GM12878 (cell line): ENCODE measurements at regions not wholly inside any gene's neighbourhood (a gene's known extent, or its start where the extent isn't known, plus 50 kb on each side); places are given as distances from the start of the nearest gene placed in this dataset.

Experiments
- ATAC-seq: fragments of 200-7000 bp; cut with Tn5 transposase; 3 replicates; pipeline ENCODE4 v1.9.1; 2020; ENCODE audit warnings: mild to moderate bottlenecking, moderate library complexity
- BruUV-seq: library from RNA; stranded (reverse); fragments of 400-500 nt; replicated peaks from 2 replicates; lab custom pipeline; 2021; lab: Mats Ljungman, UMichigan
- CTCF ChIA-PET: fragments of 300-600 bp; sonication (Branson Sonifier 250); formaldehyde crosslinking; extraction: SDS; loops from one replicate; lab custom pipeline; 2021; ENCODE audit warnings: inconsistent platforms; lab: Yijun Ruan, JAX
- POLR2A ChIA-PET: fragments of 350-600 bp; formaldehyde crosslinking; extraction: SDS; loops from one replicate; lab custom pipeline; 2021; ENCODE audit warnings: inconsistent platforms; lab: Charles Lee
- RAD21 ChIA-PET: fragments of 300-600 bp; sonication (Branson Sonifier 250); formaldehyde crosslinking; loops from one replicate; lab custom pipeline; 2023; ENCODE audit warnings: antibody characterized with exemption; ENCODE audit not compliant: unreplicated experiment; lab: Charles Lee
- SMC1A ChIA-PET: fragments of 300-600 bp; sonication (Branson Sonifier 250); formaldehyde crosslinking; loops from one replicate; lab custom pipeline; 2023; ENCODE audit not compliant: unreplicated experiment, uncharacterized antibody; lab: Charles Lee
- DNase-seq: peaks from one replicate; pipeline ENCODE4 v3.0.0-alpha.2; 2011; ENCODE audit warnings: low read depth, low spot score
- FAIRE-seq: peaks from 3 replicates; lab custom pipeline; 2011; peaks lifted over from hg19 to GRCh38; lab: Jason Lieb, UNC
- H2AFZ ChIP-seq: 2 replicates; pipeline ENCODE4 v1.6.0; 2011; ENCODE audit warnings: low read depth, low read length, control low read depth; ENCODE audit not compliant: control insufficient read depth
- H3K27ac ChIP-seq: 2 replicates; pipeline ENCODE4 v1.5.1; 2011; ENCODE audit warnings: control low read depth; ENCODE audit not compliant: control insufficient read depth, insufficient read depth
- H3K27me3 ChIP-seq, 2 experiments: replicated peaks in 1 of 2; 2 replicates each; pipeline versions ENCODE4 v1.6.0 to v1.6.1; 2011; ENCODE audit warnings: low read length in 1 of 2; ENCODE audit not compliant: control insufficient read depth in 2 of 2, insufficient read depth in 2 of 2
- H3K36me3 ChIP-seq, 2 experiments: 2 replicates each; pipeline ENCODE4 v1.5.1; 2011; ENCODE audit warnings: low read length in 1 of 2; ENCODE audit not compliant: control insufficient read depth in 2 of 2, insufficient read depth in 2 of 2
- H3K4me1 ChIP-seq: 2 replicates; pipeline ENCODE4 v1.6.1; 2011; ENCODE audit warnings: mild to moderate bottlenecking, low read length, moderate library complexity, mixed read lengths; ENCODE audit not compliant: control insufficient read depth, insufficient read depth
- H3K4me2 ChIP-seq: 2 replicates; pipeline ENCODE4 v1.6.0; 2011; ENCODE audit warnings: control low read depth; ENCODE audit not compliant: control insufficient read depth, insufficient read depth
- H3K4me3 ChIP-seq: fragments of 200-600 bp; sonication (generic); 2 replicates; pipeline ENCODE4 v1.5.1; 2016
- H3K79me2 ChIP-seq: 2 replicates; pipeline ENCODE4 v1.6.0; 2011; ENCODE audit warnings: low read length; ENCODE audit not compliant: control insufficient read depth, insufficient read depth
- H3K9ac ChIP-seq: 2 replicates; pipeline ENCODE4 v1.8.0; 2011; ENCODE audit warnings: low read length, control low read depth, mixed read lengths; ENCODE audit not compliant: control insufficient read depth, insufficient read depth
- H3K9me3 ChIP-seq: replicated peaks from 3 replicates; pipeline ENCODE4 v1.5.1; 2011; ENCODE audit warnings: mild to moderate bottlenecking, low read length; ENCODE audit not compliant: control insufficient read depth, insufficient read depth
- H4K20me1 ChIP-seq: 2 replicates; pipeline ENCODE4 v1.6.0; 2011; ENCODE audit not compliant: control insufficient read depth, insufficient read depth
- BHLHE40 ChIP-seq, 2 experiments: fragments of 450-650 bp in 1 of 2; IDR thresholded peaks; 2 replicates each; pipeline ENCODE4 v1.6.1; 2011 to 2017; ENCODE audit warnings: low read depth in 2 of 2, borderline replicate concordance in 1 of 2, improper control_type of control experiment in 1 of 2, low read length in 1 of 2, mild to moderate bottlenecking in 1 of 2
- EGR1 ChIP-seq, 2 experiments: IDR thresholded peaks; 1 replicate in 1 of 2; 2 replicates in 1 of 2; pipeline ENCODE4 v1.6.1; 2011 to 2012; ENCODE audit warnings: low read depth in 2 of 2, low read length in 2 of 2, borderline replicate concordance in 1 of 2, mild to moderate bottlenecking in 1 of 2, moderate library complexity in 1 of 2
- GABPA ChIP-seq: IDR thresholded peaks from 2 replicates; pipeline ENCODE4 v1.6.1; 2014; ENCODE audit warnings: antibody characterized with exemption, low read depth, mild to moderate bottlenecking, inconsistent platforms
- PAX5 ChIP-seq: IDR thresholded peaks from 2 replicates; pipeline ENCODE4 v1.6.1; 2011; ENCODE audit warnings: low read depth, low read length, borderline replicate concordance
- POLR2AphosphoS2 ChIP-seq: IDR thresholded peaks from 2 replicates; pipeline ENCODE4 v1.6.1; 2011; ENCODE audit warnings: low read depth, mild to moderate bottlenecking, low read length, improper control_type of control experiment, moderate library complexity
- RB1 ChIP-seq: fragments of 450-650 bp; formaldehyde crosslinking; IDR thresholded peaks from 2 replicates; pipeline ENCODE4 v1.6.1; 2017; ENCODE audit warnings: mild to moderate bottlenecking, borderline replicate concordance
- RCOR1 ChIP-seq: conservative IDR thresholded peaks from 2 replicates; pipeline ENCODE4 v1.6.1; 2012; ENCODE audit warnings: low read depth, low read length, improper control_type of control experiment
- SREBF2 ChIP-seq: IDR thresholded peaks from 2 replicates; pipeline ENCODE4 v1.6.1; 2012; ENCODE audit warnings: mild to moderate bottlenecking, low read length
- TCF3 ChIP-seq: IDR thresholded peaks from 2 replicates; pipeline ENCODE4 v1.6.1; 2012; ENCODE audit warnings: low read depth, mild to moderate bottlenecking, low read length, borderline replicate concordance; ENCODE audit not compliant: insufficient read depth
- ZBED1 ChIP-seq: IDR thresholded peaks from 2 replicates; pipeline ENCODE4 v1.6.1; 2016; ENCODE audit warnings: borderline replicate concordance
- ZSCAN29 ChIP-seq: fragments of 450-650 bp; IDR thresholded peaks from 2 replicates; pipeline ENCODE4 v1.6.1; 2017; ENCODE audit warnings: mild to moderate bottlenecking, moderate library complexity
- WGBS: methylation state at CpG from one replicate; pipeline ENCODE4 v1.1.6; 2016; ENCODE audit warnings: low lambda C conversion rate; ENCODE audit not compliant: insufficient replicate concordance, insufficient coverage; ENCODE audit errors: missing lambda C conversion rate; 5-methylcytosine and 5-hydroxymethylcytosine counted together
- in situ Hi-C: fragments of 300-500 bp; cut with MboI; formaldehyde crosslinking; loops from 9 replicates; pipeline ENCODE4 v1.14.3; 2018; ENCODE audit warnings: mixed read lengths
- intact Hi-C: fragments of 100-400 bp; cut with micrococcal nuclease; formaldehyde crosslinking; loops from one replicate; pipeline ENCODE4 v1.14.2; 2022; ENCODE audit not compliant: unreplicated experiment
- TF ChIP-seq, protein P1 (sequence below): fragments of 450-650 bp; formaldehyde crosslinking; IDR thresholded peaks from 2 replicates; pipeline ENCODE4 v1.4.0; 2022; ENCODE audit warnings: mild to moderate bottlenecking, moderate library complexity
- TF ChIP-seq, protein P2 (sequence below): fragments of 450-650 bp; IDR thresholded peaks from 2 replicates; pipeline ENCODE4 v1.6.1; 2017; ENCODE audit warnings: mild to moderate bottlenecking, low read depth, inconsistent platforms; ENCODE audit not compliant: poor library complexity, severe bottlenecking
- TF ChIP-seq, protein P3 (sequence below): IDR thresholded peaks from 2 replicates; pipeline ENCODE4 v1.6.1; 2012; ENCODE audit warnings: improper control_type of control experiment, low read depth, low read length; ENCODE audit not compliant: insufficient replicate concordance

DNA sequence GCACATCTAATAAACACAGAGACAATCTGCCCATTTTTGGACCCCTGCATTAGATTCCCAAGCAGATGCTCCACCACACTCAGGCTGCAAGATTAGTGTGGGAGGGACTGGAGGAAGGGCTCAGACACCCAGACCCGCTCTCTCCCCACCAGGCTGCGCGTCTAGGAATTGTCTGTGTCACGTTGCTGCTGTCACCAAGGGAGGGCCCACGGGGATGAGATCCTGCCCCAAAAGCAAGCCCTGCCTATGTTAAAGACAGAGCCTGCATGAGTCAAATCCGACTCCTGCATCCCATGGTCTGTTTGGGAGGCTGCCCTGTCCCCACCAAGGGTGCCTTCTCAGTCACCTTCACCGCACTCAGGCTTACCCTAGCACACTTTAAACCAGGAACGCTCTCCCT is 114.4 kb upstream of the ZNF507 start:
- BruUV-seq = no TSS peak
- H4K20me1 ChIP-seq = no peaks in the 10 kb centered on the region
- ChIA-PET POLR2A (no interaction called here), RAD21 (no interaction called here), SMC1A (no interaction called here), CTCF (no interaction called here)
- no peaks in the 10 kb centered on the region for H3K79me2 ChIP-seq
- H3K27me3 ChIP-seq = no peaks in the 10 kb centered on the region
- no peaks in the 10 kb centered on the region for H3K4me1 ChIP-seq
- intact Hi-C loops = no loop called here
- no peak overlapping the region for H2AFZ ChIP-seq
- 48% methylated on average over 8 of the region's 8 CpGs for WGBS
- no peak overlapping the region for H3K9ac ChIP-seq
- H3K4me2 ChIP-seq = no peak overlapping the region
- H3K4me3 ChIP-seq = no peak overlapping the region
- in situ Hi-C loops = loop anchor here (5.0 kb wide), 1 partner anchor 1554 kb away; no protein-coding TSS in a partner anchor
- no peaks in the 10 kb centered on the region for H3K36me3 ChIP-seq
- DNase-seq (no peak), FAIRE-seq (no peak), ATAC-seq (no peak)
- no peak overlapping the region for H3K27ac ChIP-seq
- H3K9me3 ChIP-seq = no peaks in the 10 kb centered on the region
- no peak for TF ChIP-seq RCOR1
- TF ChIP-seq, protein P1, sequence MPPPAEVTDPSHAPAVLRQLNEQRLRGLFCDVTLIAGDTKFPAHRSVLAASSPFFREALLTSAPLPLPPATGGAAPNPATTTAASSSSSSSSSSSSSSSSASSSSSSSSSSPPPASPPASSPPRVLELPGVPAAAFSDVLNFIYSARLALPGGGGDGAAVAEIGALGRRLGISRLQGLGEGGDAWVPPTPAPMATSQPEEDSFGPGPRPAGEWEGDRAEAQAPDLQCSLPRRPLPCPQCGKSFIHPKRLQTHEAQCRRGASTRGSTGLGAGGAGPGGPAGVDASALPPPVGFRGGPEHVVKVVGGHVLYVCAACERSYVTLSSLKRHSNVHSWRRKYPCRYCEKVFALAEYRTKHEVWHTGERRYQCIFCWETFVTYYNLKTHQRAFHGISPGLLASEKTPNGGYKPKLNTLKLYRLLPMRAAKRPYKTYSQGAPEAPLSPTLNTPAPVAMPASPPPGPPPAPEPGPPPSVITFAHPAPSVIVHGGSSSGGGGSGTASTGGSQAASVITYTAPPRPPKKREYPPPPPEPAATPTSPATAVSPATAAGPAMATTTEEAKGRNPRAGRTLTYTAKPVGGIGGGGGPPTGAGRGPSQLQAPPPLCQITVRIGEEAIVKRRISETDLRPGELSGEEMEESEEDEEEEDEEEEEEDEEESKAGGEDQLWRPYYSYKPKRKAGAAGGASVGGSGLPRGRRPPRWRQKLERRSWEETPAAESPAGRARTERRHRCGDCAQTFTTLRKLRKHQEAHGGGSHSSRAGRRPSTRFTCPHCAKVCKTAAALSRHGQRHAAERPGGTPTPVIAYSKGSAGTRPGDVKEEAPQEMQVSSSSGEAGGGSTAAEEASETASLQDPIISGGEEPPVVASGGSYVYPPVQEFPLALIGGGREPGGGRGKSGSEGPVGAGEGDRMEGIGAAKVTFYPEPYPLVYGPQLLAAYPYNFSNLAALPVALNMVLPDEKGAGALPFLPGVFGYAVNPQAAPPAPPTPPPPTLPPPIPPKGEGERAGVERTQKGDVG (CRISPR knock-in tag) = no peak
- TF ChIP-seq POLR2AphosphoS2 = no peak
- TF ChIP-seq RB1 = no peak
- no peak for TF ChIP-seq ZSCAN29
- TF ChIP-seq SREBF2 = no peak
- TF ChIP-seq, protein P2, sequence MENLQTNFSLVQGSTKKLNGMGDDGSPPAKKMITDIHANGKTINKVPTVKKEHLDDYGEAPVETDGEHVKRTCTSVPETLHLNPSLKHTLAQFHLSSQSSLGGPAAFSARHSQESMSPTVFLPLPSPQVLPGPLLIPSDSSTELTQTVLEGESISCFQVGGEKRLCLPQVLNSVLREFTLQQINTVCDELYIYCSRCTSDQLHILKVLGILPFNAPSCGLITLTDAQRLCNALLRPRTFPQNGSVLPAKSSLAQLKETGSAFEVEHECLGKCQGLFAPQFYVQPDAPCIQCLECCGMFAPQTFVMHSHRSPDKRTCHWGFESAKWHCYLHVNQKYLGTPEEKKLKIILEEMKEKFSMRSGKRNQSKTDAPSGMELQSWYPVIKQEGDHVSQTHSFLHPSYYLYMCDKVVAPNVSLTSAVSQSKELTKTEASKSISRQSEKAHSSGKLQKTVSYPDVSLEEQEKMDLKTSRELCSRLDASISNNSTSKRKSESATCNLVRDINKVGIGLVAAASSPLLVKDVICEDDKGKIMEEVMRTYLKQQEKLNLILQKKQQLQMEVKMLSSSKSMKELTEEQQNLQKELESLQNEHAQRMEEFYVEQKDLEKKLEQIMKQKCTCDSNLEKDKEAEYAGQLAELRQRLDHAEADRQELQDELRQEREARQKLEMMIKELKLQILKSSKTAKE = no peak
- TF ChIP-seq GABPA = no peak
- TF ChIP-seq PAX5 = no peak
- TF ChIP-seq TCF3 = no peak
- TF ChIP-seq, protein P3, sequence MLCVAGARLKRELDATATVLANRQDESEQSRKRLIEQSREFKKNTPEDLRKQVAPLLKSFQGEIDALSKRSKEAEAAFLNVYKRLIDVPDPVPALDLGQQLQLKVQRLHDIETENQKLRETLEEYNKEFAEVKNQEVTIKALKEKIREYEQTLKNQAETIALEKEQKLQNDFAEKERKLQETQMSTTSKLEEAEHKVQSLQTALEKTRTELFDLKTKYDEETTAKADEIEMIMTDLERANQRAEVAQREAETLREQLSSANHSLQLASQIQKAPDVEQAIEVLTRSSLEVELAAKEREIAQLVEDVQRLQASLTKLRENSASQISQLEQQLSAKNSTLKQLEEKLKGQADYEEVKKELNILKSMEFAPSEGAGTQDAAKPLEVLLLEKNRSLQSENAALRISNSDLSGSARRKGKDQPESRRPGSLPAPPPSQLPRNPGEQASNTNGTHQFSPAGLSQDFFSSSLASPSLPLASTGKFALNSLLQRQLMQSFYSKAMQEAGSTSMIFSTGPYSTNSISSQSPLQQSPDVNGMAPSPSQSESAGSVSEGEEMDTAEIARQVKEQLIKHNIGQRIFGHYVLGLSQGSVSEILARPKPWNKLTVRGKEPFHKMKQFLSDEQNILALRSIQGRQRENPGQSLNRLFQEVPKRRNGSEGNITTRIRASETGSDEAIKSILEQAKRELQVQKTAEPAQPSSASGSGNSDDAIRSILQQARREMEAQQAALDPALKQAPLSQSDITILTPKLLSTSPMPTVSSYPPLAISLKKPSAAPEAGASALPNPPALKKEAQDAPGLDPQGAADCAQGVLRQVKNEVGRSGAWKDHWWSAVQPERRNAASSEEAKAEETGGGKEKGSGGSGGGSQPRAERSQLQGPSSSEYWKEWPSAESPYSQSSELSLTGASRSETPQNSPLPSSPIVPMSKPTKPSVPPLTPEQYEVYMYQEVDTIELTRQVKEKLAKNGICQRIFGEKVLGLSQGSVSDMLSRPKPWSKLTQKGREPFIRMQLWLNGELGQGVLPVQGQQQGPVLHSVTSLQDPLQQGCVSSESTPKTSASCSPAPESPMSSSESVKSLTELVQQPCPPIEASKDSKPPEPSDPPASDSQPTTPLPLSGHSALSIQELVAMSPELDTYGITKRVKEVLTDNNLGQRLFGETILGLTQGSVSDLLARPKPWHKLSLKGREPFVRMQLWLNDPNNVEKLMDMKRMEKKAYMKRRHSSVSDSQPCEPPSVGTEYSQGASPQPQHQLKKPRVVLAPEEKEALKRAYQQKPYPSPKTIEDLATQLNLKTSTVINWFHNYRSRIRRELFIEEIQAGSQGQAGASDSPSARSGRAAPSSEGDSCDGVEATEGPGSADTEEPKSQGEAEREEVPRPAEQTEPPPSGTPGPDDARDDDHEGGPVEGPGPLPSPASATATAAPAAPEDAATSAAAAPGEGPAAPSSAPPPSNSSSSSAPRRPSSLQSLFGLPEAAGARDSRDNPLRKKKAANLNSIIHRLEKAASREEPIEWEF = no peak
- TF ChIP-seq BHLHE40 (IDR thresholded peaks at IDR 0.05; ENCODE audit: borderline replicate concordance in 1 of 2, low read depth in 2 of 2, low read length in 1 of 2) = no peak
- no peak for TF ChIP-seq ZBED1
- TF ChIP-seq EGR1 (IDR thresholded peaks at IDR 0.05; ENCODE audit: borderline replicate concordance in 1 of 2, low read depth in 2 of 2, low read length in 2 of 2) = no peak
